ENCODE measurements at regions not wholly inside any gene's neighbourhood (a gene's known extent, or its start where the extent isn't known, plus 50 kb on each side); places are given as distances from the start of the nearest gene placed in this dataset.

DNA sequence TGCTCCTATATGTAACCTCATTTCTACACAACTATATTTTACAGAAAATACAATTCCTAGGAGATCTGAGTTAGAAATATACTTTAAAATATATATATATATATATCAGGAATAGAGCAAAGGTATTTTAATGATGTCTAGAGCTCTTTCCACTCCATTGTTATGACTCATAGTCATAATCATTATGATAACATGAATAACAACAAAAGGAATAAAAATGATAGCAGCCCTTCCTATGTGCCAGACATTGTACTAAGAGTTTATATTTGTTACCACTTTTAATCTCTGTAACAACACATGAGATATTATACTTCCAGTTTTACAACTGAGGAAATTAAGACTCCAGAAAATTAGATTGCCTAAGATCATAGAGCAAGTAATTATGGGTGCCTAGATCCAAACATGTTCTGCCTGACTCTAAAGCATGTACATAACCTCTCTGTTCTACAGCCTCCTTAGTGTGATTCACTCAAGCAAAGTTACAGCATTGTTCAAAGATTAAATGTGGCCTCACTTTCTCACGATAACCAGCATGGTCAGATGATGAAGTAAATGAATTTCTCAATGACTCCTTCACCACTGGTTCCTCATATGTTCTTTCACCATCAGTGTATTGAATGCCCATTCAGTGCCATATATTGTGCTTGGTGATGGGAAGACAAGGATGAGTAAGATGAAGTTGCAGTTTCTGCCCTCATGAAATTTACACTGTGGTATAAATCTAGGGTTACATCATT, 452.1 kb downstream of the EFNA5 start:
- Histone ChIP-seq H2BK15ac (ENCODE audit: low read depth, low read length) (no peak overlapping the region), H2AK5ac (ENCODE audit: low read depth, low read length) (no peak overlapping the region), H2BK5ac (ENCODE audit: low read depth, low read length, poor library complexity, severe bottlenecking) (no peak overlapping the region), H2BK120ac (ENCODE audit: low read depth, low read length) (no peak overlapping the region), H3K14ac (replicated peaks; ENCODE audit: low read depth, low read length) (no peak overlapping the region), H4K5ac (ENCODE audit: low read depth, low read length) (no peak overlapping the region), H3K9me1 (ENCODE audit: insufficient read depth, low read length) (no peaks in the 10 kb centered on the region), H3K27ac (ENCODE audit: insufficient read depth, low read length) (no peak overlapping the region), H3K9me3 (ENCODE audit: control insufficient read depth, insufficient read depth, low read length) (no peaks in the 10 kb centered on the region), H4K91ac (ENCODE audit: insufficient read depth, low read depth, low read length) (no peak overlapping the region), H3K79me1 (ENCODE audit: low read depth in 1 of 2, low read length in 2 of 2) (no peaks in the 10 kb centered on the region), H4K8ac (ENCODE audit: low read depth in 2 of 2, low read length in 2 of 2) (no peak overlapping the region), H3K4me3 (ENCODE audit: insufficient read depth, low read depth, low read length) (no peak overlapping the region), H3K9ac (ENCODE audit: low read depth, low read length) (no peak overlapping the region), H3K23ac (ENCODE audit: low read depth, low read length) (no peak overlapping the region), H3K56ac (ENCODE audit: extremely low read depth, insufficient read depth, low read length) (no peak overlapping the region), H2BK20ac (ENCODE audit: low read depth, low read length) (no peak overlapping the region), H3K4me2 (ENCODE audit: low read depth, low read length) (no peak overlapping the region), H4K20me1 (ENCODE audit: insufficient read depth, low read length) (no peaks in the 10 kb centered on the region), H3K4ac (ENCODE audit: low read depth, low read length) (no peak overlapping the region), H2AK9ac (replicated peaks; ENCODE audit: low read depth, low read length, poor library complexity) (no peak overlapping the region), H3K18ac (ENCODE audit: low read depth, low read length) (no peak overlapping the region), H2AFZ (replicated peaks; ENCODE audit: low read length, poor library complexity) (no peak overlapping the region), H3K4me1 (ENCODE audit: control insufficient read depth, insufficient read depth, low read length) (no peaks in the 10 kb centered on the region), H3K27me3 (ENCODE audit: control insufficient read depth, insufficient read depth, low read length) (no peaks in the 10 kb centered on the region), H3K36me3 (ENCODE audit: control insufficient read depth, insufficient read depth, low read length) (no peaks in the 10 kb centered on the region)
- no CpG with 5 or more reads among the region's 1 CpG for WGBS, 2 experiments (ENCODE audit: extremely low coverage in 2 of 2, insufficient read length in 1 of 2)
- no peak for TF ChIP-seq NFE2L2 (IDR thresholded peaks at IDR 0.05; ENCODE audit: low read depth, low read length)
- no peak for TF ChIP-seq MXI1 (IDR thresholded peaks at IDR 0.05; ENCODE audit: borderline replicate concordance, low read depth, low read length)
- no peak for TF ChIP-seq MAFK (IDR thresholded peaks at IDR 0.05; ENCODE audit: low read depth, low read length)
- TF ChIP-seq, protein P1, sequence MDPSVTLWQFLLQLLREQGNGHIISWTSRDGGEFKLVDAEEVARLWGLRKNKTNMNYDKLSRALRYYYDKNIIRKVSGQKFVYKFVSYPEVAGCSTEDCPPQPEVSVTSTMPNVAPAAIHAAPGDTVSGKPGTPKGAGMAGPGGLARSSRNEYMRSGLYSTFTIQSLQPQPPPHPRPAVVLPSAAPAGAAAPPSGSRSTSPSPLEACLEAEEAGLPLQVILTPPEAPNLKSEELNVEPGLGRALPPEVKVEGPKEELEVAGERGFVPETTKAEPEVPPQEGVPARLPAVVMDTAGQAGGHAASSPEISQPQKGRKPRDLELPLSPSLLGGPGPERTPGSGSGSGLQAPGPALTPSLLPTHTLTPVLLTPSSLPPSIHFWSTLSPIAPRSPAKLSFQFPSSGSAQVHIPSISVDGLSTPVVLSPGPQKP (IDR thresholded peaks at IDR 0.05; ENCODE audit: borderline replicate concordance, low read depth, low read length), result no peak
- no peak for TF ChIP-seq BHLHE40 (IDR thresholded peaks at IDR 0.05; ENCODE audit: low read depth, low read length)
- TF ChIP-seq, protein P2, sequence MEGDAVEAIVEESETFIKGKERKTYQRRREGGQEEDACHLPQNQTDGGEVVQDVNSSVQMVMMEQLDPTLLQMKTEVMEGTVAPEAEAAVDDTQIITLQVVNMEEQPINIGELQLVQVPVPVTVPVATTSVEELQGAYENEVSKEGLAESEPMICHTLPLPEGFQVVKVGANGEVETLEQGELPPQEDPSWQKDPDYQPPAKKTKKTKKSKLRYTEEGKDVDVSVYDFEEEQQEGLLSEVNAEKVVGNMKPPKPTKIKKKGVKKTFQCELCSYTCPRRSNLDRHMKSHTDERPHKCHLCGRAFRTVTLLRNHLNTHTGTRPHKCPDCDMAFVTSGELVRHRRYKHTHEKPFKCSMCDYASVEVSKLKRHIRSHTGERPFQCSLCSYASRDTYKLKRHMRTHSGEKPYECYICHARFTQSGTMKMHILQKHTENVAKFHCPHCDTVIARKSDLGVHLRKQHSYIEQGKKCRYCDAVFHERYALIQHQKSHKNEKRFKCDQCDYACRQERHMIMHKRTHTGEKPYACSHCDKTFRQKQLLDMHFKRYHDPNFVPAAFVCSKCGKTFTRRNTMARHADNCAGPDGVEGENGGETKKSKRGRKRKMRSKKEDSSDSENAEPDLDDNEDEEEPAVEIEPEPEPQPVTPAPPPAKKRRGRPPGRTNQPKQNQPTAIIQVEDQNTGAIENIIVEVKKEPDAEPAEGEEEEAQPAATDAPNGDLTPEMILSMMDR (conservative IDR thresholded peaks at IDR 0.05; ENCODE audit: low read depth, low read length), result no peak
- TF ChIP-seq RCOR1 (IDR thresholded peaks at IDR 0.05; ENCODE audit: insufficient replicate concordance, low read length), result no peak
- TF ChIP-seq FOS (IDR thresholded peaks at IDR 0.05; ENCODE audit: low read depth, low read length), result no peak
- ChIA-PET POLR2A (ENCODE audit: unreplicated experiment) (no interaction called here), CTCF (no interaction called here)
- intact Hi-C loops (cut with micrococcal nuclease) (no loop called here), dilution Hi-C loops (cut with HindIII; ENCODE audit: low sequenced_read_pairs, unreplicated experiment) (no loop called here), in situ Hi-C loops (cut with MboI; ENCODE audit: low sequenced_read_pairs) (no loop called here)
- BruUV-seq (replicated peaks), result no TSS peak
- no peak for ATAC-seq (ENCODE audit: low read depth)
- peak; percentile 21 for DNase-seq

Data from IMR-90 (cell line).